ENCODE measurements at regions not wholly inside any gene's neighbourhood (a gene's known extent, or its start where the extent isn't known, plus 50 kb on each side); places are given as distances from the start of the nearest gene placed in this dataset.

- TF ChIP-seq, protein P1, sequence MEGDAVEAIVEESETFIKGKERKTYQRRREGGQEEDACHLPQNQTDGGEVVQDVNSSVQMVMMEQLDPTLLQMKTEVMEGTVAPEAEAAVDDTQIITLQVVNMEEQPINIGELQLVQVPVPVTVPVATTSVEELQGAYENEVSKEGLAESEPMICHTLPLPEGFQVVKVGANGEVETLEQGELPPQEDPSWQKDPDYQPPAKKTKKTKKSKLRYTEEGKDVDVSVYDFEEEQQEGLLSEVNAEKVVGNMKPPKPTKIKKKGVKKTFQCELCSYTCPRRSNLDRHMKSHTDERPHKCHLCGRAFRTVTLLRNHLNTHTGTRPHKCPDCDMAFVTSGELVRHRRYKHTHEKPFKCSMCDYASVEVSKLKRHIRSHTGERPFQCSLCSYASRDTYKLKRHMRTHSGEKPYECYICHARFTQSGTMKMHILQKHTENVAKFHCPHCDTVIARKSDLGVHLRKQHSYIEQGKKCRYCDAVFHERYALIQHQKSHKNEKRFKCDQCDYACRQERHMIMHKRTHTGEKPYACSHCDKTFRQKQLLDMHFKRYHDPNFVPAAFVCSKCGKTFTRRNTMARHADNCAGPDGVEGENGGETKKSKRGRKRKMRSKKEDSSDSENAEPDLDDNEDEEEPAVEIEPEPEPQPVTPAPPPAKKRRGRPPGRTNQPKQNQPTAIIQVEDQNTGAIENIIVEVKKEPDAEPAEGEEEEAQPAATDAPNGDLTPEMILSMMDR (IDR thresholded peaks at IDR 0.05): no peak
- TF ChIP-seq ZFX (IDR thresholded peaks at IDR 0.05; ENCODE audit: borderline replicate concordance): no peak
These were observed 250.0 kb upstream of the CLEC14A start for GRCh38 chr14:38505973-38506249.

Measured in 22Rv1 (cell line).